GM23338 (cell line): ENCODE measurements at regions not wholly inside any gene's neighbourhood (a gene's known extent, or its start where the extent isn't known, plus 50 kb on each side); places are given as distances from the start of the nearest gene placed in this dataset.

ENCODE experiments used
- CTCF ChIP-seq, 2 experiments: fragments of 200-600 bp in 1 of 2; sonication (generic) in 1 of 2; conservative IDR thresholded peaks; 2 replicates each; pipeline versions ENCODE4 v1.5.1 to v1.6.1; 2016 to 2017; ENCODE audit warnings: antibody characterized with exemption in 2 of 2, low read depth in 2 of 2, mild to moderate bottlenecking in 2 of 2, moderate library complexity in 1 of 2
- EZH2 ChIP-seq: fragments of 200-600 bp; sonication (generic); IDR thresholded peaks from one replicate; pipeline ENCODE4 v1.8.0; 2017; ENCODE audit warnings: antibody characterized with exemption, mild to moderate bottlenecking, low read depth; ENCODE audit not compliant: unreplicated experiment
- EZH2phosphoT487 ChIP-seq: fragments of 200-600 bp; sonication (generic); IDR thresholded peaks from one replicate; pipeline ENCODE4 v1.8.1; 2018; ENCODE audit warnings: antibody characterized with exemption; ENCODE audit not compliant: unreplicated experiment
- POLR2AphosphoS5 ChIP-seq: IDR thresholded peaks from 2 replicates; pipeline ENCODE4 v1.6.1; 2016; ENCODE audit warnings: antibody characterized with exemption, low read depth
- ZNF114 ChIP-seq: fragments of 250-450 bp; sonication (Bioruptor Pico); IDR thresholded peaks from 2 replicates; pipeline ENCODE4 v1.5.0; 2020; ENCODE audit warnings: mild to moderate bottlenecking, moderate library complexity

- TF ChIP-seq EZH2phosphoT487 (no peak), CTCF (conservative IDR thresholded peaks at IDR 0.05; ENCODE audit: low read depth in 2 of 2) (no peak), EZH2 (no peak), ZNF114 (no peak), POLR2AphosphoS5 (no peak)
These were observed 244.7 kb downstream of the IRF8 start for GRCh38 chr16:86143666-86144065.
